ENCODE measurements at regions not wholly inside any gene's neighbourhood (a gene's known extent, or its start where the extent isn't known, plus 50 kb on each side); places are given as distances from the start of the nearest gene placed in this dataset.

- Histone ChIP-seq H3K4me3 (replicated peaks in 1 of 3; ENCODE audit: insufficient read depth in 1 of 3, low read depth in 1 of 3, low read length in 3 of 3) (no peak overlapping the region), H3K9me1 (replicated peaks; ENCODE audit: control insufficient read depth, extremely low read depth, insufficient read depth, low read length) (no peaks in the 10 kb centered on the region), H3K4me2 (ENCODE audit: insufficient read depth, low read length) (no peak overlapping the region), H4K20me1 (replicated peaks; ENCODE audit: control insufficient read depth, extremely low read depth, insufficient read depth, low read length) (no peaks in the 10 kb centered on the region), H3K27me3 (ENCODE audit: control insufficient read depth in 2 of 2, insufficient read depth in 2 of 2, low read length in 2 of 2) (no peaks in the 10 kb centered on the region), H3K27ac (ENCODE audit: insufficient read depth, low read depth, low read length) (no peak overlapping the region), H3K79me2 (ENCODE audit: control insufficient read depth, insufficient read depth, low read length) (no peaks in the 10 kb centered on the region), H3K9me3 (replicated peaks; ENCODE audit: control insufficient read depth, insufficient read depth, low read length) (no peaks in the 10 kb centered on the region), H2AFZ (ENCODE audit: low read depth, low read length) (no peak overlapping the region), H3K36me3 (ENCODE audit: control insufficient read depth in 2 of 2, extremely low read depth in 1 of 2, insufficient read depth in 2 of 2, low read length in 2 of 2) (no peaks in the 10 kb centered on the region), H3K9ac (replicated peaks; ENCODE audit: extremely low read depth, insufficient read depth, low read length) (no peak overlapping the region), H3K4me1 (ENCODE audit: control insufficient read depth, extremely low read depth, insufficient read depth, low read length) (peaks cover 13% of the 10 kb centered on the region)
- FAIRE-seq (no peak), DNase-seq (ENCODE audit: low read depth, low spot score) (no peak)
- TF ChIP-seq GATA2 (IDR thresholded peaks at IDR 0.05; ENCODE audit: insufficient read depth, insufficient read length, low read depth, low read length) (no peak), FOS (IDR thresholded peaks at IDR 0.05; ENCODE audit: borderline replicate concordance, insufficient read depth, low read length) (no peak), MAX (IDR thresholded peaks at IDR 0.05; ENCODE audit: insufficient read depth, insufficient read length) (no peak), MYC (IDR thresholded peaks at IDR 0.05; ENCODE audit: low read depth, low read length) (no peak), CTCF (IDR thresholded peaks at IDR 0.05; ENCODE audit: extremely low read depth in 1 of 2, insufficient read depth in 1 of 2, low read depth in 1 of 2, low read length in 2 of 2) (no peak), POLR2A (IDR thresholded peaks at IDR 0.05; ENCODE audit: low read depth, low read length) (no peak), POLR2AphosphoS5 (IDR thresholded peaks at IDR 0.05; ENCODE audit: insufficient read depth, low read depth, low read length) (no peak)
- BruUV-seq (replicated peaks) = no TSS peak
- CTCF ChIA-PET = interaction anchor here (1.2 kb wide), 1 partner anchor 9 kb away, joined by 3 read pairs; no protein-coding TSS in a partner anchor
- POLR2A ChIA-PET = no interaction called here
- intact Hi-C loops (cut with micrococcal nuclease) = no loop called here
- dilution Hi-C loops (cut with MboI; ENCODE audit: extremely low pct_ligation_motif_present, low sequenced_read_pairs) = no loop called here
Measured at GRCh38 chr5:135251093-135251492, 147.9 kb downstream of the MACROH2A1 start.
